ENCODE measurements at regions not wholly inside any gene's neighbourhood (a gene's known extent, or its start where the extent isn't known, plus 50 kb on each side); places are given as distances from the start of the nearest gene placed in this dataset.

GRCh38 chr12:28618171-28618570 lies 427.9 kb downstream of the CCDC91 start:
- Histone ChIP-seq H3K36me3 (ENCODE audit: control insufficient read depth, insufficient read depth, low read length) (no peaks in the 10 kb centered on the region), H3K27me3 (replicated peaks; ENCODE audit: control insufficient read depth, insufficient read depth, low read length) (no peaks in the 10 kb centered on the region), H3K4me3 (ENCODE audit: low read depth, low read length) (no peak overlapping the region), H3K4me1 (no peaks in the 10 kb centered on the region), H3K9me3 (no peaks in the 10 kb centered on the region)
- POLR2A ChIA-PET, result no interaction called here
- Mint-ChIP-seq H3K27ac (ENCODE audit: unreplicated experiment) (no peak overlapping the region), H3K4me1 (ENCODE audit: low read depth, unreplicated experiment) (no peaks in the 10 kb centered on the region), H3K27me3 (ENCODE audit: insufficient read depth, unreplicated experiment) (peaks cover 7% of the 10 kb centered on the region), H3K4me3 (ENCODE audit: unreplicated experiment) (no peak overlapping the region), H3K36me3 (ENCODE audit: insufficient read depth, unreplicated experiment) (no peaks in the 10 kb centered on the region), H3K9me3 (ENCODE audit: unreplicated experiment) (peaks cover 10% of the 10 kb centered on the region)
- DNase-seq, result no peak
- BruUV-seq (replicated peaks), result no TSS peak
- TF ChIP-seq CTCF (IDR thresholded peaks at IDR 0.05; ENCODE audit: insufficient read depth in 1 of 2, low read depth in 1 of 2, low read length in 1 of 2, severe bottlenecking in 1 of 2, unreplicated experiment in 1 of 2), result no peak
- intact Hi-C loops (cut with micrococcal nuclease; ENCODE audit: unreplicated experiment), result no loop called here
- CTCF ChIA-PET, result no interaction called here

GRCh38 chr12:28618772-28619171 lies 428.5 kb downstream of the CCDC91 start:
- intact Hi-C loops (cut with micrococcal nuclease; ENCODE audit: unreplicated experiment), result no loop called here
- BruUV-seq (replicated peaks), result no TSS peak
- POLR2A ChIA-PET, result no interaction called here
- Mint-ChIP-seq H3K9me3 (ENCODE audit: unreplicated experiment) (peaks cover 10% of the 10 kb centered on the region), H3K4me1 (ENCODE audit: low read depth, unreplicated experiment) (no peaks in the 10 kb centered on the region), H3K4me3 (ENCODE audit: unreplicated experiment) (no peak overlapping the region), H3K36me3 (ENCODE audit: insufficient read depth, unreplicated experiment) (no peaks in the 10 kb centered on the region), H3K27me3 (ENCODE audit: insufficient read depth, unreplicated experiment) (peaks cover 7% of the 10 kb centered on the region), H3K27ac (ENCODE audit: unreplicated experiment) (no peak overlapping the region)
- no peaks in the 10 kb centered on the region for H3K27me3 ChIP-seq (replicated peaks; ENCODE audit: control insufficient read depth, insufficient read depth, low read length)
- CTCF ChIA-PET, result no interaction called here
- no peaks in the 10 kb centered on the region for H3K36me3 ChIP-seq (ENCODE audit: control insufficient read depth, insufficient read depth, low read length)
- DNase-seq, result no peak
- TF ChIP-seq CTCF (IDR thresholded peaks at IDR 0.05; ENCODE audit: insufficient read depth in 1 of 2, low read depth in 1 of 2, low read length in 1 of 2, severe bottlenecking in 1 of 2, unreplicated experiment in 1 of 2), result no peak
- H3K9me3 ChIP-seq, result no peaks in the 10 kb centered on the region
- no peak overlapping the region for H3K4me3 ChIP-seq (ENCODE audit: low read depth, low read length)
- H3K4me1 ChIP-seq, result no peaks in the 10 kb centered on the region

- no peaks in the 10 kb centered on the region for H3K9me3 ChIP-seq
- H3K36me3 Mint-ChIP-seq (ENCODE audit: insufficient read depth, unreplicated experiment), result no peaks in the 10 kb centered on the region
- H3K27me3 Mint-ChIP-seq (ENCODE audit: insufficient read depth, unreplicated experiment), result peaks cover 7% of the 10 kb centered on the region
- H3K27ac Mint-ChIP-seq (ENCODE audit: unreplicated experiment), result no peak overlapping the region
- intact Hi-C loops (cut with micrococcal nuclease; ENCODE audit: unreplicated experiment), result no loop called here
- H3K4me3 Mint-ChIP-seq (ENCODE audit: unreplicated experiment), result no peak overlapping the region
- TF ChIP-seq CTCF (IDR thresholded peaks at IDR 0.05; ENCODE audit: insufficient read depth in 1 of 2, low read depth in 1 of 2, low read length in 1 of 2, severe bottlenecking in 1 of 2, unreplicated experiment in 1 of 2), result no peak
- ChIA-PET CTCF (no interaction called here), POLR2A (no interaction called here)
- no peaks in the 10 kb centered on the region for H3K36me3 ChIP-seq (ENCODE audit: control insufficient read depth, insufficient read depth, low read length)
- H3K4me3 ChIP-seq (ENCODE audit: low read depth, low read length), result no peak overlapping the region
- no peaks in the 10 kb centered on the region for H3K27me3 ChIP-seq (replicated peaks; ENCODE audit: control insufficient read depth, insufficient read depth, low read length)
- peaks cover 10% of the 10 kb centered on the region for H3K9me3 Mint-ChIP-seq (ENCODE audit: unreplicated experiment)
- no peaks in the 10 kb centered on the region for H3K4me1 ChIP-seq
- no TSS peak for BruUV-seq (replicated peaks)
- no peak for DNase-seq
- no peaks in the 10 kb centered on the region for H3K4me1 Mint-ChIP-seq (ENCODE audit: low read depth, unreplicated experiment)
These were observed 430.0 kb downstream of the CCDC91 start for GRCh38 chr12:28620281-28620680.
